Omental fat pad (tissue), 3 donors: ENCODE measurements at regions not wholly inside any gene's neighbourhood (a gene's known extent, or its start where the extent isn't known, plus 50 kb on each side); places are given as distances from the start of the nearest gene placed in this dataset.

Experiments
- ATAC-seq: fragments of 150-250 bp; one replicate; pipeline ENCODE4 v1.9.1; 2016; ENCODE audit warnings: mild to moderate bottlenecking, moderate library complexity; ENCODE audit not compliant: low FRiP score
- DNase-seq: peaks from one replicate; pipeline ENCODE4 v3.0.0-alpha.2; 2019; ENCODE audit warnings: low spot score
- CTCF ChIP-seq, 3 donors: fragments of 450-650 bp; IDR thresholded peaks; one replicate each; pipeline ENCODE4 v1.5.1; 2016 to 2017; ENCODE audit warnings: antibody characterized with exemption in 3 of 3, mild to moderate bottlenecking in 3 of 3, moderate library complexity in 2 of 3

- ATAC-seq: no peak
- no peak for DNase-seq
- no peak for TF ChIP-seq CTCF (IDR thresholded peaks at IDR 0.05)
These were observed 255.1 kb downstream of the DCDC2C start for GRCh38 chr2:3958465-3958864.

- no peak for DNase-seq
- no peak for TF ChIP-seq CTCF (IDR thresholded peaks at IDR 0.05)
- no peak for ATAC-seq
These were observed 255.6 kb downstream of the DCDC2C start for GRCh38 chr2:3958969-3959368.

- DNase-seq: no peak
- TF ChIP-seq CTCF (IDR thresholded peaks at IDR 0.05): no peak
- no peak for ATAC-seq
These were observed 256.0 kb downstream of the DCDC2C start for GRCh38 chr2:3959372-3959771.

- ATAC-seq: no peak
- no peak for TF ChIP-seq CTCF (IDR thresholded peaks at IDR 0.05)
- no peak for DNase-seq
These were observed 256.7 kb downstream of the DCDC2C start for GRCh38 chr2:3960106-3960505.

- ATAC-seq (no peak), DNase-seq (no peak)
- no peak for TF ChIP-seq CTCF (IDR thresholded peaks at IDR 0.05)
These were observed 259.3 kb downstream of the DCDC2C start for GRCh38 chr2:3962719-3963118.

GRCh38 chr2:3965211-3965610, 261.8 kb downstream of the DCDC2C start:
- DNase-seq (no peak), ATAC-seq (no peak)
- no peak for TF ChIP-seq CTCF (IDR thresholded peaks at IDR 0.05)

- no peak for TF ChIP-seq CTCF (IDR thresholded peaks at IDR 0.05)
- no peak for DNase-seq
- ATAC-seq: no peak
These were observed 262.6 kb downstream of the DCDC2C start for GRCh38 chr2:3965953-3966352.
